ENCODE measurements at regions not wholly inside any gene's neighbourhood (a gene's known extent, or its start where the extent isn't known, plus 50 kb on each side); places are given as distances from the start of the nearest gene placed in this dataset.

GRCh38 chr11:96696731-96697130 is 306.9 kb downstream of the JRKL start:
- no peak for TF ChIP-seq JUND (IDR thresholded peaks at IDR 0.05; ENCODE audit: low read depth)
- in situ Hi-C loops (cut with HindIII; ENCODE audit: low pct_unique_long_range_greater_than_20kb, low sequenced_read_pairs): no loop called here
- no peak for DNase-seq (ENCODE audit: low read depth in 1 of 2, low spot score in 1 of 2)

GRCh38 chr11:96697466-96697865 is 307.7 kb downstream of the JRKL start:
- DNase-seq (ENCODE audit: low read depth in 1 of 2, low spot score in 1 of 2): no peak
- TF ChIP-seq JUND (IDR thresholded peaks at IDR 0.05; ENCODE audit: low read depth): no peak
- in situ Hi-C loops (cut with HindIII; ENCODE audit: low pct_unique_long_range_greater_than_20kb, low sequenced_read_pairs): no loop called here

- no peak for TF ChIP-seq JUND (IDR thresholded peaks at IDR 0.05; ENCODE audit: low read depth)
- in situ Hi-C loops (cut with HindIII; ENCODE audit: low pct_unique_long_range_greater_than_20kb, low sequenced_read_pairs): no loop called here
- no peak for DNase-seq (ENCODE audit: low read depth in 1 of 2, low spot score in 1 of 2)
Measured at GRCh38 chr11:96704847-96705246, 315.0 kb downstream of the JRKL start.

- in situ Hi-C loops (cut with HindIII; ENCODE audit: low pct_unique_long_range_greater_than_20kb, low sequenced_read_pairs): no loop called here
Measured at GRCh38 chr11:96706761-96707160, 316.9 kb downstream of the JRKL start.

GRCh38 chr11:96707273-96707672 is 317.5 kb downstream of the JRKL start:
- DNase-seq (ENCODE audit: low read depth in 1 of 2, low spot score in 1 of 2): no peak
- no peak for TF ChIP-seq JUND (IDR thresholded peaks at IDR 0.05; ENCODE audit: low read depth)
- in situ Hi-C loops (cut with HindIII; ENCODE audit: low pct_unique_long_range_greater_than_20kb, low sequenced_read_pairs): no loop called here

More at GRCh38 chr11:96706761-96707160, 316.9 kb downstream of the JRKL start:
- TF ChIP-seq JUND (IDR thresholded peaks at IDR 0.05; ENCODE audit: low read depth): no peak
- no peak for DNase-seq (ENCODE audit: low read depth in 1 of 2, low spot score in 1 of 2)

GRCh38 chr11:96708219-96708878 is 318.5 kb downstream of the JRKL start:
- no peak for TF ChIP-seq JUND (IDR thresholded peaks at IDR 0.05; ENCODE audit: low read depth)
- no peak for DNase-seq (ENCODE audit: low read depth in 1 of 2, low spot score in 1 of 2)
- in situ Hi-C loops (cut with HindIII; ENCODE audit: low pct_unique_long_range_greater_than_20kb, low sequenced_read_pairs): no loop called here

GRCh38 chr11:96713301-96713700 is 323.5 kb downstream of the JRKL start:
- DNase-seq (ENCODE audit: low read depth in 1 of 2, low spot score in 1 of 2): no peak
- in situ Hi-C loops (cut with HindIII; ENCODE audit: low pct_unique_long_range_greater_than_20kb, low sequenced_read_pairs): no loop called here

GRCh38 chr11:96714689-96715088 is 324.9 kb downstream of the JRKL start:
- in situ Hi-C loops (cut with HindIII; ENCODE audit: low pct_unique_long_range_greater_than_20kb, low sequenced_read_pairs): no loop called here
- TF ChIP-seq JUND (IDR thresholded peaks at IDR 0.05; ENCODE audit: low read depth): no peak
- no peak for DNase-seq (ENCODE audit: low read depth in 1 of 2, low spot score in 1 of 2)

More at GRCh38 chr11:96713301-96713700, 323.5 kb downstream of the JRKL start:
- no peak for TF ChIP-seq JUND (IDR thresholded peaks at IDR 0.05; ENCODE audit: low read depth)

GRCh38 chr11:96715208-96715607 is 325.4 kb downstream of the JRKL start:
- in situ Hi-C loops (cut with HindIII; ENCODE audit: low pct_unique_long_range_greater_than_20kb, low sequenced_read_pairs): no loop called here
- DNase-seq (ENCODE audit: low read depth in 1 of 2, low spot score in 1 of 2): no peak
- TF ChIP-seq JUND (IDR thresholded peaks at IDR 0.05; ENCODE audit: low read depth): no peak

GRCh38 chr11:96736601-96737000 is 346.8 kb downstream of the JRKL start:
- TF ChIP-seq JUND (IDR thresholded peaks at IDR 0.05; ENCODE audit: low read depth): no peak
- in situ Hi-C loops (cut with HindIII; ENCODE audit: low pct_unique_long_range_greater_than_20kb, low sequenced_read_pairs): no loop called here
- no peak for DNase-seq (ENCODE audit: low read depth in 1 of 2, low spot score in 1 of 2)

- no peak for TF ChIP-seq JUND (IDR thresholded peaks at IDR 0.05; ENCODE audit: low read depth)
- no peak for DNase-seq (ENCODE audit: low read depth in 1 of 2, low spot score in 1 of 2)
- in situ Hi-C loops (cut with HindIII; ENCODE audit: low pct_unique_long_range_greater_than_20kb, low sequenced_read_pairs): no loop called here
Measured at GRCh38 chr11:96738311-96738710, 348.5 kb downstream of the JRKL start.

- TF ChIP-seq JUND (IDR thresholded peaks at IDR 0.05; ENCODE audit: low read depth): no peak
- no peak for DNase-seq (ENCODE audit: low read depth in 1 of 2, low spot score in 1 of 2)
- in situ Hi-C loops (cut with HindIII; ENCODE audit: low pct_unique_long_range_greater_than_20kb, low sequenced_read_pairs): no loop called here
Measured at GRCh38 chr11:96741068-96741467, 351.3 kb downstream of the JRKL start.

- in situ Hi-C loops (cut with HindIII; ENCODE audit: low pct_unique_long_range_greater_than_20kb, low sequenced_read_pairs): no loop called here
- no peak for TF ChIP-seq JUND (IDR thresholded peaks at IDR 0.05; ENCODE audit: low read depth)
- DNase-seq (ENCODE audit: low read depth in 1 of 2, low spot score in 1 of 2): no peak
Measured at GRCh38 chr11:96744697-96745096, 354.9 kb downstream of the JRKL start.

All from T47D (cell line).